ENCODE measurements at regions not wholly inside any gene's neighbourhood (a gene's known extent, or its start where the extent isn't known, plus 50 kb on each side); places are given as distances from the start of the nearest gene placed in this dataset.

DNA sequence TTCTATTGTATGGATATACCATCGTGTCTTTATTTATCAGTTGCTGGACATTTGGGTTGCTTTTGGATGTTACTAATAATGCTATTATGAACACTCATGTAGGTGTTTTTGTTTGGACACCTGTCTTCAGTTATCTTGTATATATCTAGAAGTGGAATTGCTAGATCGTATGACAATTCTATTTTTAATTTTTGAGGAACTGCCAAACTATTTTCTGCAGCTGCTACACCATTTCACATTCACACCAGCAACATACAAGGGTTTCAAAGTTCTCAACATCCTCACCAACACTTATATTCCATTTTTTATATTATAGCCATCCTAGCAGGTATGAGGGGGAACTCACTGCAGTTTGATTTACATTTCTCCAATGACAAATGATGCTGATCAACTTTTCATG lies 324.6 kb downstream of the CAAP1 start:
- TF ChIP-seq, protein P1, sequence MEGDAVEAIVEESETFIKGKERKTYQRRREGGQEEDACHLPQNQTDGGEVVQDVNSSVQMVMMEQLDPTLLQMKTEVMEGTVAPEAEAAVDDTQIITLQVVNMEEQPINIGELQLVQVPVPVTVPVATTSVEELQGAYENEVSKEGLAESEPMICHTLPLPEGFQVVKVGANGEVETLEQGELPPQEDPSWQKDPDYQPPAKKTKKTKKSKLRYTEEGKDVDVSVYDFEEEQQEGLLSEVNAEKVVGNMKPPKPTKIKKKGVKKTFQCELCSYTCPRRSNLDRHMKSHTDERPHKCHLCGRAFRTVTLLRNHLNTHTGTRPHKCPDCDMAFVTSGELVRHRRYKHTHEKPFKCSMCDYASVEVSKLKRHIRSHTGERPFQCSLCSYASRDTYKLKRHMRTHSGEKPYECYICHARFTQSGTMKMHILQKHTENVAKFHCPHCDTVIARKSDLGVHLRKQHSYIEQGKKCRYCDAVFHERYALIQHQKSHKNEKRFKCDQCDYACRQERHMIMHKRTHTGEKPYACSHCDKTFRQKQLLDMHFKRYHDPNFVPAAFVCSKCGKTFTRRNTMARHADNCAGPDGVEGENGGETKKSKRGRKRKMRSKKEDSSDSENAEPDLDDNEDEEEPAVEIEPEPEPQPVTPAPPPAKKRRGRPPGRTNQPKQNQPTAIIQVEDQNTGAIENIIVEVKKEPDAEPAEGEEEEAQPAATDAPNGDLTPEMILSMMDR (conservative IDR thresholded peaks at IDR 0.05; ENCODE audit: low read length) = no peak
- no peak for TF ChIP-seq EZH2phosphoT487 (IDR thresholded peaks at IDR 0.05; ENCODE audit: borderline replicate concordance)
